NCI-H82 (cell line): ENCODE measurements at regions not wholly inside any gene's neighbourhood (a gene's known extent, or its start where the extent isn't known, plus 50 kb on each side); places are given as distances from the start of the nearest gene placed in this dataset.
"Not testable (repeated sequence)": the region's sequence is repeated elsewhere in the genome, so short reads cannot be mapped to it uniquely, and the experiment has no call there.

Experiments used
- DNase-seq: peaks from one replicate; lab custom pipeline; 2025; lab: John Stamatoyannopoulos, UW

GRCh38 chr12:89228491-89228890 is 123.8 kb downstream of the DUSP6 start:
- no peak for DNase-seq

DNA sequence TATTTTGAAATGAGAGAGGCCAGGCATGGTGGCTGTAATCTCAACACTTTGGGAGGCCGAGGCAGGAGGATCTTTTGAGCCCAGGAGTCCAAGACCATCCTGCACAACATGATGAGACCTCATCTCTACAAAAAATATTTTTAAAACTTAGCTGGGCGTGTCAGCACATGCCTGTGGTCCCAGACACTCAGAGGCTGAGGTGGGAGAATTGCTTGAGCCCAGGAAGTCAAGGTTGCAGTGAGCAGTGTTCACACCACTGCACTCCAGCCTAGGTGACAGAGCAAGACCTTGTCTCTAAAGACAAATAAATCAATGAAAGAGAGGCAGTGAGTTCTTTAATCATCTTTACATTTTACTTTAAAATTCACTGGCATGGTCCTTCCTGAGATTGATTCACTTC is 124.5 kb downstream of the DUSP6 start:
- DNase-seq = no peak

GRCh38 chr12:89225808-89226411 is 126.4 kb downstream of the DUSP6 start:
- no peak for DNase-seq

DNA sequence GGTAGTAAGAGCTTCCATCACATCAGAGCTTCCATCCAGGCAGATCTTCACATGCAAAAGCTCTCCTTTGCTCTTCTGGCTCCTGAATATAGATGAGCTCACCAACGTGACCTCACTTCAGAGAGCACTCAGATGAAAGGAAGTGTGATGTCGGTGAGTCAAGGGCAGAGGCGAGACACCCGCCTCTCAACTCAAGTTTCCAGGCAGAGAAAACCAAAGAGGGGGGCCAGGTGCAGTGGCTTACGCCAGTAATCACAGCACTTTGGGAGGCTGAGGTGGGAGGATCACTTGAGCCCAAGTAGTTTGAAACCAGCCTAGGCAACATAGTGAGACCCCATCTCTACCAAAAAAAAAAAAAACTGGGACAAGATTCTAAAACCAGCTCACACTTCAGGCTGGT is 126.9 kb downstream of the DUSP6 start:
- no peak for DNase-seq

- not testable (repeated sequence) for DNase-seq
Observed at GRCh38 chr12:89222580-89222979, 129.7 kb downstream of the DUSP6 start.

GRCh38 chr12:89217472-89217871 is 134.8 kb downstream of the DUSP6 start:
- no peak for DNase-seq

DNA sequence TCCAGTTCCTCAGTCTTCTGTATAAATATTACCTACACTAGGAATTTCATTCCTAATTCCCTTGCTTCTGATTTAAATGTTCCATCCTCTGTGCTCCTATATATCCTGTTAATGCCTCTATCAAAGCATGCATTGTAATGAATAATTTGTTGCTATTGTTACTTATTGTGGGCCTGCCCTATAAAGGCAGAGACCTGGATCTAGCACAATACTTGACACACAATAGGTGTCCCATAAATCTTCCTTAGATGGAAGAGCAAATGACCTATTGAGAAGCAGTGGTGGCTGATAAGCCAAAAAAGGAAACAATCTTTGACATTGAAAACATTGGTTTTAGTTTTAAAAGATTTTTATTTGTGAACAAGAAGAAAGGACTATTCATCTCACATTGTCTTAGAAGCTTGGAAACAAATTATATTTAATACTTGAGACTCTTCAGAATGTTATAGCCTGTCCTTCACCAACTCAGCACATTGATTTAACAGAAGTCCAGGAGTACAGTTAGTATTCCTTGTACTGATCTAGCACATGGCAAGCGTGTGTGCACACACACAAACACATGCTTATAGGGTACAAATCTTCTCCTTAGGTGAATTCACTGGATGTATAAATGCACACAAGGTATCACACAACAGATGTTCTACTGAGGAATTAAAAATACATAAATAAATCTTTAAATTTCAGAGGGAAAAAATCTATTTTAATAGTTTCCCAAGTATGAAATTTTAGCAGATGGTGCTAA is 135.9 kb downstream of the DUSP6 start:
- no peak for DNase-seq

- DNase-seq = no peak
Observed at GRCh38 chr12:89215196-89215595, 137.1 kb downstream of the DUSP6 start.

GRCh38 chr12:89213747-89214146 is 138.6 kb downstream of the DUSP6 start:
- DNase-seq = no peak

GRCh38 chr12:89213139-89213538 is 139.2 kb downstream of the DUSP6 start:
- no peak for DNase-seq

DNA sequence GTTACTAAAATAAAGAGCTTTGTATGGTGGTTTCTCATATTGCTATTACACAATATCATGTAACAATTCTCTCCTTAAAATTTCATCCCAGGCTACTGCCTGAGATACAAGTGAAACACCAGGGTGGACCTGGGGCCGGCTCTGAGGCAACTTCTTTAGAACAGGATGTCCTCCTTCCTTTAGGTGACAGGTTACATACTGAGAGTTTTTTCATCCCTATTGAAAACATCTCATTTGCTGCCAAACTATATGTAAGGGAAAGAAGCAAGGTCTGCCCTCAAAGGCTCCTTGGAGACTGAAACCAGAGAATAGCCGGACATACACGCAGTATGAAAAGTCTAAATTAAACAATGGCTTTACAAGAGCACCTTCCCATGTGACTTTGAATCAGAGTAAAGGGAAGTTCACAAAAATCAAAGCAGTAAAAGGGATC is 139.9 kb downstream of the DUSP6 start:
- DNase-seq = no peak

DNA sequence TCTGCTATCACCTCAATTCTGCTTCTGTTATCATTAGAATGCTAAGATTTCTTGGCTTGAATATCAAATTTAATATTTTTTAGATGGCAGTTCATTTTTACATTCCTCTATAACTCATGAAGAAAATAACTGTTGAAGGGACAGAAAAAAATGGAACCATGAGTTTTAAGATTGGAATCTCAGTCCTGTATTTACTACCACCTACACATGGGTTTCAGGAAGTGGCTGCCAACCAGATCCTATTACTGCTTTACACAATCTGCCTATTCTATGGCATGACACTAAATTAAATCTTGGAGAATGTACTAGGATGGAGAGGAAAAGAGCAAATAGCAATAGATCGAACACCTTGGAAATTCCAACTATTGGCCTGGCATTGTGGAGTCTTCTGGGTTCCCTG is 140.8 kb downstream of the DUSP6 start:
- DNase-seq = no peak

- no peak for DNase-seq
Observed at GRCh38 chr12:89210277-89210676, 142.0 kb downstream of the DUSP6 start.

DNA sequence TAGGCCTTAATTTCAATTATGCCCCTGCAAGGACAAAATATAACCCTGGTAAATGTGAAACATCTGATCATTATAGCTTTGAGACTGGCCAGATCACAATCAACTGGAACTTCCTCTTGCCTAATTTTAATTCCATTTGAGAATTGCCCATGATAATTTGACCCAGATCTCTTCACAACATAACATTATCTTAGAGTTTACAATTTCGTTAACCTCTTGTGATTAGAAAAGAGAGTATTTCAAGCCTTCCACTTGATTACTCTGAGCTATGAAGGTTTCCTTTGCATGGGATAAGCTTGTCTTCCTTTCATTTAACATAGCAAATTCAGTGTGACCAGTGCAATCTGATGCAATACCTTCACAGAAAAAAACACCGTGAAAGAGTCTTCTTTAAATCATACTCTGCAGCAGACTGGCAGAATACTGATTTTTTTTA is 143.6 kb downstream of the DUSP6 start:
- no peak for DNase-seq

DNA sequence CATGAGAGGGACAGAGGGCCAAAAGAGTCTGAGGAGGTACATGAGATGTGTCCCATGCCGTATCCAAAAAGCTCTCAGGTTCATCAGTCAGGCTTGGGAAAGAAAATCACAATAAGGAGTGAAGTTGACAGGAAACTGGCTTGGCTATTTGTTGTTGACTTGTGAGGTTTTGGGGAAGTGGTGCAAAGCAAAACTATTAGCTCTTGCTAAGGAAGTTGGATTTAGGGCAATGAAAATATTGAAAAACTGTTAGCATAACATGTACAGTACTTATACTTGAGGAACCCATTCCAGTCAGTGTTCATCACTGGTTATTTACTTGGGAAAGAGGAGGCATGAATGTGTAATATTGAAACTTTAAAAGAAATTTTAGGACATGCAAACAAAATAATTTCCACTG is 145.9 kb downstream of the DUSP6 start:
- DNase-seq = no peak

DNA sequence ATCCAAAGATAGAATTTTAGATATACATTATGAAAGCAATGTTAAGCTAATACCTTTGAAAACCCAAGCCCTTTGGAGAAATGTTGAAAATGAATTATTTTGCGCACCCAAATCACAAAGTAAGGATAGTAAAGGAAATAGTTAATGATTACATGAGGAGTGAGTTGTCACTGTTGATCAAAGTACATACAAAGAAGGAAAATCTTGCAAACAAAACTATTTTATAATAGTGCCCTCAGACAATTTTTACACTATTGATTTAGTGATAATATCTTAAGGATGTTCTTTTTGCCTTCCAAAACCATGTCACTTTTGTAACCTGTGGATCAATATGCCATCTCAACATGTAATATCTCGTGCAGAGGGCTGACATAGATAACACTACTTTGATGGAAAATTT is 146.8 kb downstream of the DUSP6 start:
- DNase-seq = no peak

DNA sequence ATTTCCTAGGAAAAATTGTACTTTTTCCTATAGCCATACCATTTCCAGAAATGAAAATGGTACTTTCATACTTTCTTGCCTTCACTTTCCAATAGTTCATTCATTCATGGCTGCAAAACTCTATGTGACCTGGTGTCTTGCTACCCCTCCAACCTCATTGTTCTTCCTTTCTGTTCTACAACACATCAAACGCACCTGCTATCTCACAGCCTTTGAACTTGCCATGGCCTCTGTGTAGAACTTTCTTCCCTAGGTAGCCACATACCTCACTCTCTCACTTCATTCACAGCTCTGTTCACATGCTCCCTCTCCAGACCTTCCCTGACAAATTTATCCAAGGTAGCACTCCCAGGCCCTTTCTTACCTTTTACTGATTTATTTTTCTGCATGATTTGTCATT is 149.2 kb downstream of the DUSP6 start:
- no peak for DNase-seq

- no peak for DNase-seq
Observed at GRCh38 chr12:89200217-89200616, 152.1 kb downstream of the DUSP6 start.

GRCh38 chr12:89195470-89195869 is 156.8 kb downstream of the DUSP6 start:
- no peak for DNase-seq

DNA sequence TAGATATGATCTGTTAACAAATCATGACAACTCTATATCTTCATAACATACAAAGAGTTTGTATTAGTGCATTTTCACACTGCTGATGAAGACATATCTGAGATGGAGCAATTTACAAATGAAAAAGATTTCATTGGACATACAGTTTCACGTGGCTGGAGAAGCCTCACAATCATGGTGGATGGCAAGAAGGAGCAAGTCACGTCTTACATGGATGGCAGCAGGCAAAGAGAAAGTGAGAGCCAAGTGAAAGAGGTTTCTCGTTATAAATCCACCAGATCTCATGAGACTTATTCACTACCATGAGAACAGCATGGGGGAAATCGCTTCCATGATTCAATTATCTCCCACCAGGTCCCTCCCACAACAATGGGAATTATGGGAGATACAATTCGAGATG is 157.6 kb downstream of the DUSP6 start:
- no peak for DNase-seq

- DNase-seq = no peak
Observed at GRCh38 chr12:89192429-89192828, 159.9 kb downstream of the DUSP6 start.

GRCh38 chr12:89191597-89191996 is 160.7 kb downstream of the DUSP6 start:
- not testable (repeated sequence) for DNase-seq

DNA sequence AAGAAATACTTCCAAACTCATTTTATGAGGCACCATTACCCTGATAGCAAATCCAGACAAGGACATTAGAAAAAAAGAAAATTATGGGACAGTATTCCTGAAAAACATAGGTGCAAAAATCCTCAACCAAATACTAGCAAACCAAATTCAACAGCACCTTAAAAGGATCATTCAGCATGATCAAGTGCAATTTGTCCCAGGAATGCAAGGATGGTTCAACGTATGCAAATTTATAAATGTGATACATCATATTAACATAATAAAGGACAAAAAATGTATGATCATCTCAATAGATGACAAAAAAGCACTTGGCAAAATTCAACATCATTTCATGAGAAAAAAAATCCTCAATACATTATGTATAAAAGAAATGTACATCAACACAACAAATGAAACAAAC is 162.9 kb downstream of the DUSP6 start:
- no peak for DNase-seq

DNA sequence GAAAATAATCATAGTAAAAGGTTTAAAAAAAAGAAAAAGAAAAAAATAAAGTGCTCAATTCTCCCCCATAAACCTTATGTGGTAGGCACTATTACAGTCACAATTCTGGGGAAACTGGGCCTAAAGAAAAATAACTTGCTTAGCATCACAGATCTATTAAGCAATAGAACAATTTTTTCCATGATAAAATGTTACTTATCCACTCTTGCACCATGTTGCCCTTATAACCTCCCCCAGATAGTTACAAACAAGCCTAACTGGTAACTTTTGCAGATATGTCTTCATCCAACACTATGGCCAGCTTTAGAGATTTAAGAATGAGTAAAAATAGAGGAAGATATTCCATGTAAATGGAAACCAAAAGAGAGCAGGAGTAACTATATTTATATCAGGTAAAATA is 164.8 kb downstream of the DUSP6 start:
- no peak for DNase-seq
